Endodermal cell (in vitro differentiated cells): ENCODE measurements at regions not wholly inside any gene's neighbourhood (a gene's known extent, or its start where the extent isn't known, plus 50 kb on each side); places are given as distances from the start of the nearest gene placed in this dataset.

Experiments
- DNase-seq: peaks from one replicate; pipeline ENCODE4 v3.0.0-alpha.2; 2017
- H3K27ac ChIP-seq: 2 replicates; pipeline ENCODE4 v1.5.1; 2013; ENCODE audit warnings: mild to moderate bottlenecking, low read depth, low read length, moderate library complexity
- H3K27me3 ChIP-seq: 2 replicates; pipeline ENCODE4 v1.6.1; 2013; ENCODE audit warnings: mild to moderate bottlenecking, low read length, moderate library complexity; ENCODE audit not compliant: insufficient read depth, control insufficient read depth, poor library complexity, severe bottlenecking
- H3K36me3 ChIP-seq: 2 replicates; pipeline ENCODE4 v1.7.0; 2013; ENCODE audit warnings: mild to moderate bottlenecking, low read length, moderate library complexity; ENCODE audit not compliant: control insufficient read depth, insufficient read depth
- H3K4me1 ChIP-seq: one replicate; pipeline ENCODE4 v1.7.0; 2013; ENCODE audit warnings: low read length; ENCODE audit not compliant: control insufficient read depth, insufficient read depth
- H3K4me3 ChIP-seq: 2 replicates; pipeline ENCODE4 v1.5.1; 2013; ENCODE audit warnings: mild to moderate bottlenecking, low read length, moderate library complexity
- H3K9ac ChIP-seq: 2 replicates; pipeline ENCODE4 v1.6.1; 2013; ENCODE audit warnings: mild to moderate bottlenecking, low read length, moderate library complexity; ENCODE audit not compliant: poor library complexity, severe bottlenecking; ENCODE audit errors: extremely low read depth
- H3K9me3 ChIP-seq: 2 replicates; pipeline ENCODE4 v1.6.1; 2013; ENCODE audit warnings: mild to moderate bottlenecking, low read length, moderate library complexity; ENCODE audit not compliant: control insufficient read depth
- H3K27ac Mint-ChIP-seq: 2 replicates; pipeline ENCODE4 v1.8.0; 2020; ENCODE audit warnings: mixed read lengths
- H3K27me3 Mint-ChIP-seq: 2 replicates; pipeline ENCODE4 v1.8.0; 2021; ENCODE audit warnings: mild to moderate bottlenecking, mixed read lengths; ENCODE audit not compliant: insufficient read depth
- H3K36me3 Mint-ChIP-seq: 2 replicates; pipeline ENCODE4 v1.8.0; 2020; ENCODE audit warnings: low read depth, mixed read lengths
- H3K4me1 Mint-ChIP-seq: 2 replicates; pipeline ENCODE4 v1.8.0; 2020; ENCODE audit warnings: mixed read lengths
- H3K4me3 Mint-ChIP-seq: 2 replicates; pipeline ENCODE4 v1.8.0; 2020; ENCODE audit warnings: mild to moderate bottlenecking, moderate library complexity, mixed read lengths
- H3K9me3 Mint-ChIP-seq: 2 replicates; pipeline ENCODE4 v1.8.0; 2020; ENCODE audit warnings: mild to moderate bottlenecking, mixed read lengths
- CTCF ChIP-seq: fragments of 200-600 bp; sonication (generic); conservative IDR thresholded peaks from 2 replicates; pipeline ENCODE4 v1.5.0; 2021; ENCODE audit warnings: antibody characterized with exemption, mild to moderate bottlenecking
- WGBS, 2 experiments: methylation state at CpG; one replicate each; pipeline versions ENCODE4 v1.1.5 to v1.1.7; 2013; ENCODE audit warnings: missing lambda C conversion rate in 2 of 2, mixed read lengths in 1 of 2; ENCODE audit not compliant: insufficient coverage in 1 of 2, insufficient read length in 1 of 2; 5-methylcytosine and 5-hydroxymethylcytosine counted together

GRCh38 chr22:27541836-27542235 is 259.7 kb downstream of the MN1 start:
- Histone ChIP-seq H3K27ac (peak overlapping the region; percentile 29), H3K36me3 (no peaks in the 10 kb centered on the region), H3K27me3 (no peaks in the 10 kb centered on the region), H3K4me3 (no peak overlapping the region), H3K4me1 (no peaks in the 10 kb centered on the region), H3K9ac (no peak overlapping the region), H3K9me3 (no peaks in the 10 kb centered on the region)
- no peak overlapping the region for H3K4me3 Mint-ChIP-seq
- no peaks in the 10 kb centered on the region for H3K9me3 Mint-ChIP-seq
- TF ChIP-seq CTCF, result no peak
- H3K27ac Mint-ChIP-seq, result no peak overlapping the region
- DNase-seq, result no peak
- peaks cover 7% of the 10 kb centered on the region for H3K27me3 Mint-ChIP-seq
- WGBS, 2 experiments, result 87 to 90% methylated on average over 14 of the region's 14 CpGs
- H3K4me1 Mint-ChIP-seq, result peaks cover 20% of the 10 kb centered on the region
- no peaks in the 10 kb centered on the region for H3K36me3 Mint-ChIP-seq

DNA sequence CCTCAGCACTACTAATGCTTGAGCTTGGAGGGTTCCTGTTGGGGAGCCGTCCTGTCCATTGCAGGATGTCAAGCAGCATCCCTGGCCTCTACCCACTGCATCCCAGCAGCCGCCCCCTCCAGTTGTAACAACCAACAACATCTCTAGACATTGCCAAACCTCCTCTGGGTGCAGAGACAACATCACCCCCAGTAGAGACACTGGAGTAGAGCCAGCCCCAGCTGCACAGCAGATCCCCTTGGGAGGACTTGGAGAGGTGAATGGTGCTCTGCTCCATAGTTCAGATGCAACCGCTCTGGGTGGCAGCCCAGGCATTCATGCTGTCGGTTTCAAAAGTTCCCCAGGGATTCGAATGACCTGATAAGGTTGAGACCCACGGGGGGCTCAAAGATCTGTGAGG is 259.0 kb downstream of the MN1 start:
- Mint-ChIP-seq H3K36me3 (no peaks in the 10 kb centered on the region), H3K27me3 (peaks cover 7% of the 10 kb centered on the region), H3K27ac (no peak overlapping the region), H3K4me3 (no peak overlapping the region), H3K4me1 (peaks cover 20% of the 10 kb centered on the region), H3K9me3 (no peaks in the 10 kb centered on the region)
- WGBS, 2 experiments, result 92 to 96% methylated on average over 5 to 6 of the region's 6 CpGs
- H3K27ac ChIP-seq, result no peak overlapping the region
- H3K9me3 ChIP-seq, result no peaks in the 10 kb centered on the region
- H3K4me3 ChIP-seq, result no peak overlapping the region
- H3K9ac ChIP-seq, result no peak overlapping the region
- H3K4me1 ChIP-seq, result no peaks in the 10 kb centered on the region
- H3K36me3 ChIP-seq, result no peaks in the 10 kb centered on the region
- no peak for DNase-seq
- H3K27me3 ChIP-seq, result no peaks in the 10 kb centered on the region
- TF ChIP-seq CTCF, result no peak

GRCh38 chr22:27543460-27543859 is 258.1 kb downstream of the MN1 start:
- H3K9ac ChIP-seq, result no peak overlapping the region
- no peak for DNase-seq
- Mint-ChIP-seq H3K4me1 (peaks cover 21% of the 10 kb centered on the region), H3K27ac (no peak overlapping the region), H3K4me3 (no peak overlapping the region), H3K27me3 (peaks cover 7% of the 10 kb centered on the region), H3K9me3 (no peaks in the 10 kb centered on the region), H3K36me3 (no peaks in the 10 kb centered on the region)
- no peak overlapping the region for H3K4me3 ChIP-seq
- no peak for TF ChIP-seq CTCF
- WGBS, 2 experiments, result 91 to 100% methylated on average over 2 of the region's 2 CpGs
- H3K27me3 ChIP-seq, result no peaks in the 10 kb centered on the region
- no peaks in the 10 kb centered on the region for H3K4me1 ChIP-seq
- no peak overlapping the region for H3K27ac ChIP-seq
- H3K36me3 ChIP-seq, result no peaks in the 10 kb centered on the region
- H3K9me3 ChIP-seq, result no peaks in the 10 kb centered on the region
